DND-41 (cell line): ENCODE measurements at regions not wholly inside any gene's neighbourhood (a gene's known extent, or its start where the extent isn't known, plus 50 kb on each side); places are given as distances from the start of the nearest gene placed in this dataset.

Source experiments
- CTCF ChIP-seq: IDR thresholded peaks from 2 replicates; pipeline ENCODE4 v1.5.1; 2012; ENCODE audit warnings: borderline replicate concordance, low read length, moderate library complexity, mild to moderate bottlenecking; ENCODE audit not compliant: poor library complexity, severe bottlenecking; ENCODE audit errors: extremely low read depth
- EZH2 ChIP-seq: IDR thresholded peaks from 3 replicates; pipeline ENCODE4 v1.6.1; 2012; ENCODE audit warnings: borderline replicate concordance, low read depth, mild to moderate bottlenecking, moderate library complexity, low read length, inconsistent platforms; ENCODE audit not compliant: severe bottlenecking

- TF ChIP-seq CTCF (no peak), EZH2 (no peak)
These were observed 230.6 kb upstream of the CPEB2 start for GRCh38 chr4:14771504-14772175.
